ENCODE measurements at regions not wholly inside any gene's neighbourhood (a gene's known extent, or its start where the extent isn't known, plus 50 kb on each side); places are given as distances from the start of the nearest gene placed in this dataset.
"Not testable (repeated sequence)": the region's sequence is repeated elsewhere in the genome, so short reads cannot be mapped to it uniquely, and the experiment has no call there.

DNA sequence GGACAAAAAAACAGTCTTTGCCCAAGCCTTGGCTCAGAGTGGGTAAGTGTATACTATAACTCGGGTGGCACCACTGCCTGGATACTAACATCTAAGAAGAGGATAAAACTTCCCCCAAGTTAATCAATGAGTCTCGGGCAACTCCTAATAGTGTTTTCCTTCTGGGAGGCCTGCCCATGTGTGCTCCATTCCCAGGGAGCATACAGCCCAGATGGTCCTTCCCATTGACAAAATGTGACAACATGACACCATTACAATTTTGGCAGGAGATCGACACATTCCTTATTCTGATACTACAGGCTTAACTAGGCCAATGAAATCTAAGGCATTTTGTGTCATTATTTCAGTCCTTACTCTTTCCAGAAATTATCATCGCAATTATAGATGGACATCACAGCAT lies 52.7 kb upstream of the CRIM1 start:
- no peak for DNase-seq (ENCODE audit: low spot score)

DNA sequence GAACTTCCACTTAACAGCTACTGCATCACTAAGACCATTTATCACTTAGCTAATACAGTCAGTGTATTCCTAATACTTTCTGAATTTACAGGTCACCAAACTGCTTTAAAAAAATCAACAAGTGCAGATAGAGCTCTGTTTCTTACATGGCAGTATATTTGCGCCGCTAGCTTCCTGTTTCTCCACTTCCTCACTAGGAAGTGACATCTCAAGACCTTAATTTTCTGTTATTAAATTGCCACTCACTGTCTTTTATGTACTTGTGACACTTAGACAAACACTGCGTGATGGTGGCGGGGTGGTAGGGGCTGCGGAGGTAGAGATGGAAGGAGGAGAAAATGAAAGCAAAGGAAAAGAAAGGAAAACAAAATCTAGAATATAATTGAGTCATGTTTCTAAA lies 53.7 kb upstream of the CRIM1 start:
- no peak for DNase-seq (ENCODE audit: low spot score)

DNA sequence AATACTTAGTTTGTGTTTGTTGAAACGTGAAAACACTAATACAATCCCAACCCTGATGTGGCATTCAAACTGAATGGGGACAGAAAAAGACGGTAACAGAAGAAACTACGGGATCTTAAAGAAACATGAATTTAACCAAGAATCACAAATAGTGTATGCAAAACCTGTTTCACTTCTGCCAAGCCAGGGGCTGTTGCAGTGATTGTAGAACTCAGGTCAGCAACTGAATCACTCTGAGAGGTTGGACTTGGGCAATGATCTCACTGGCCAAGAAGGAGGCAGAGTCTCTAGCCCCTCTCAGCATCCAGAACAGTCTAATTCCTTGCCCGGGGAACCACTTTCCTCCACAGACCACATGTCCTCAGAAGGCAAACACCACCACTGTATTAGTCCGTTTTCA lies 54.9 kb upstream of the CRIM1 start:
- no peak for DNase-seq (ENCODE audit: low spot score)

DNA sequence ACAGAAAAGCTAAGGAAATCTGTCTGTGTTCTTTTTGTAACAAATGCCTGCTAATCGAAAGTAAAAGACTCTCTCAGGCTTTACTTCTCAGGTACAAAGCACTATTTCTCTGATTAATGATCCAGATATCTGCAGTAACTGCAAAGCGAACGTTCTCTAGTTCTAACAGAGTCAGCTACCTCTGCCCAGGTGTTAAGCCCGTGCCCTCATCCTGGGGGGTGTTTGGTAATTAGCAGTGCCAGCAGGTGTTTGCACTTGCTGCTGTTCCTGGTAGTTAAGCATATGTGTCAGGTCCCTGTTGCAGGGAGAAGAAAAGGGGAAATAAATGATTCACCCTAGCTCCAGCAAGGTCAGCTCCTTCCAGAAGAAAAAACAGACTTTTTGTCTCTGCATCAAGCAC lies 58.8 kb upstream of the CRIM1 start:
- DNase-seq (ENCODE audit: low spot score): no peak

DNA sequence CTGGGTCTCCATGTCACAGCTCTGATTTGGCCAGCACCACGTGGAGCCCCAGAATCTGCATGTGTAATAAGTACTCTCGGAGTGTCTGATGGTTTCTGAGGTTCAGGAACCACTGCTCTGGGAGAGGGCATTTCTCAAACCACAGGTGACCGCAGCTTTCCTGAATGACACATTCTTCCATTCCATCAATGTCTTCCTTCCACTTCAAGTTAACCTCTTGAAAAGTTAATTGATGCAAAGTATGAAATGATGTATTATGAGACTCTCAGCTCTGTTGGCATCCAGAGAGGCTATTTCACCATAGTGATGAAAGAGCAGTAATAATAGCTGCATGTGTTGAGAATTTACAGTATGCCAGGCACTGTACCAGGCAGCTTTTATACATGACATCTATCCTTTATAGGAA lies 61.3 kb upstream of the CRIM1 start:
- DNase-seq (ENCODE audit: low spot score): no peak

DNA sequence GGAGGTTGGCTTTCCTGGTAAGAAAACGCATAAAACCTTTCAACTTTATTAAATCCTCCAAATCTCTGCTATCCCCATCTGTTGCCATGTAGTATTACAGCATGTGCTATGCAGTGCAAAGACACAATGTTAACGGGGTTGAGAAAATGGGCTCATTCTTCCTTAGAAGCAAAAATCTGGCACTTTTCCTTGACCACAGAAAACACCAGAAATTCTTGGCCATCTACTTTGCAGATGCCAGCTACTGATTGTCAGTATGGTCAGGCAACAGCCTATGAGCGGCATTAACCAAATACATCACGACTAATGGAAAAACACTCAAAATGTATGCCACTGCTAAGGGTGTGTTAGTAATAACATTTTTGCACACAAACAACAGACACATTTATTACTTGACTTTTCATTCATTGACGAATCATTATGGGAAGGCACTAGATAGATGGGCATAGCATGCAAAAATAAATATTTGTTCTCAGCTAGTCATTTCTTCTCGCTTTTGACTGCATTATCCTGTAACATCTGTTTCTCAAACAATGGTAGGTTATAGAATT lies 65.2 kb upstream of the CRIM1 start:
- DNase-seq (ENCODE audit: low spot score): no peak

DNA sequence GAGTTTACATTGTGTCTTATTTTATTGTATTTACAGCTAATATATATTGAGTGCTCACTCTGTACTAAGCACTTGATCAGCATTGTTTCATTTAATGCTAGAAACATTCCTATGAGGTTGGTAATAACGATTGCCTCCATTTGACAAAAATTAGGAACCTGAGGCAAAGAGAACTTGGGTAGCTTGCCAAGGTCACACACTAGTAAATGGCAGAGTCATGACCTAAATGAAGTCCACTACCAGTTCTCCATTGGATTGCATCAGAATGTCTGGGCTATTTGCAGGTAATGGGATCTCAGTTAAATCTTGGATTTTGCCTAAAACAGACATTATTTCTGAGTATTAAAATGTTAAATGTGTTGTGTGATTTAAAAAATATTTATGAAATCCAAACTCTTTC lies 65.8 kb upstream of the CRIM1 start:
- no peak for DNase-seq (ENCODE audit: low spot score)

DNA sequence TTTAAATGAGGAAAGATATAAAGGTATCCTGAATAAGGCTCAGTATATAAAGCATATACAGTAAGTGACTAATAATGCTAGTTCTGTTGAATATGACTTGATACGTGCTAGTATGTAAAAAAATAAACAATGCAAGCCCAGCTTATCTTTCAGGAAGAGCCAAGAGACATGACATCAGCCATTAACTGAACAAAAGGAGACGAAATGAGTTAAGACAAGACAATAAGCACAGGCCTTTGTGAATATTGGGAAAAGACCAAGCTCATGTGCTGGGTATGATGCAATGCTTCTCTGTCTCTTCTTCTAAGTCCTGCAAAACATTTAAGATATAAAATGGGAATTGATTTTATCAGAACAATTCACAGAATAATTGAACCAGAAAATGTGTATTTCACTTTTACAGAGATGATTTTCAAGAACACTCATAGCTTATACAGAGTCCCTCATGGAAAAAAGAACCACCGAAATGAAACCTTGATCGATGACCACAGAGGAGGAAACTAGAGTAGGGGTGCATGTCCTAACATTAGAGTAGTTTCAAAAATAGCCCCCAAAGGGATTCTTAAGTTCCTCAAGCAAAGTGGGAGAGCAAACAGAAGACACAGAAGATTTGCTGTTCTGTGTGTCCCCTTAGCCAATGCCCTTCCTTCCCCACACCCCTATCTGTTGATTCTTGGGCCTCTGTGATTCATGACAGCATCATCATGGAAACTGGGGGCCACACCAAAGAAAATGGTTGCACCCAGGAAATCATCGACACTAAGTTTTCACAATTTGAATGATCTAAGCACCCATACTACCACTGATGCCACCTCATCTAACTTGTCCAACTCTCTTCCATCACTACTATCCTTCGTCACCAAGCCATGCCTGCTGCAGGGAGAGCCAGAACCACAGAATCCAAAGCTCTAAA lies 68.0 kb upstream of the CRIM1 start:
- no peak for DNase-seq (ENCODE audit: low spot score)

DNA sequence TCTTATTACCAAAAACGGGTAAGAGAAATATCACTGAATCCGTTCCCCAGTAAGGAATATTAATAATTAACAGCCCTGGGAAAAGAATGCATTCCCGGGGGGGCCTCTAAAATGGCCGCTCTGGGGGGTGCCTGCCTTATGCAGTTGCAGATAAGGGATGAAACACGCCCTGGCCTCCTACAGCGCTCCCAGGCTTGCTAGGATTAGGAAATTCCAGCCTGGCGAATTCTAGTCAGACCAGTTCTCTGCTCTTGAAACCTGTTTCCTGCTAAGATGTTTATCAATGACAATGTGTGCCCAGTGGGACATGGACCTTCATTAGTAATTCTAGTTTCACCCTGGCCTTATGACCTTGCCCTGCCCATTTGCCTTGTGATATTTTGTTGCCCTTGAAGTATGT lies 76.1 kb upstream of the CRIM1 start:
- DNase-seq (ENCODE audit: low spot score): not testable (repeated sequence)

DNA sequence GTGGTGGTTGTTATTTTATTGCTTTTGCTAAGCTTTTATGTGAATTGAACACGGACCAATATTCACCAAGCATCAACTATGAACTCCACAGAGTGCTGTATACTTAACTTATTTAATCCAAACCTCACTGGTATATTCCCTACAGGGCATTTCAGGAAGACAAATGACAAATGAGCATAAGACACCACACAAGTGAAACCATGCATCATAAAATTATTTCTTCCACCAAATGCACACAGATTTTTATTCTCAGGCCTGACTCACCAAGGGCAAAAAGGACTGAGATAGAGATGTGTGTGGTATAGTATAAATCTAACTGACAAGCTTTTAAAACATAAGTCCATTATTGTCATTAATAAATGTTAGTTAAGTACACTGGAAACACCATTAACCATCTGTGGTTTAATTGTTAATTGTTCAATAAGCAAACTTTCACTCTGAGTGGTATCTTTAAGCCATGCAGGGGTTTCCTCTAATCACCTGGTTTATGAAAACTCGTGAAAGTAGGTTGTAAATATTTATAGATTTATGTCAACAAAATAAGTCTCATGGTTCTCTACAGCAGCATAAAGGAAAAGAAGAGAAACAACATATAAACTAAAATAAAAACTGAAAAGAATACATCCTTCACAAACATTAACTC lies 77.6 kb upstream of the CRIM1 start:
- no peak for DNase-seq (ENCODE audit: low spot score)

DNA sequence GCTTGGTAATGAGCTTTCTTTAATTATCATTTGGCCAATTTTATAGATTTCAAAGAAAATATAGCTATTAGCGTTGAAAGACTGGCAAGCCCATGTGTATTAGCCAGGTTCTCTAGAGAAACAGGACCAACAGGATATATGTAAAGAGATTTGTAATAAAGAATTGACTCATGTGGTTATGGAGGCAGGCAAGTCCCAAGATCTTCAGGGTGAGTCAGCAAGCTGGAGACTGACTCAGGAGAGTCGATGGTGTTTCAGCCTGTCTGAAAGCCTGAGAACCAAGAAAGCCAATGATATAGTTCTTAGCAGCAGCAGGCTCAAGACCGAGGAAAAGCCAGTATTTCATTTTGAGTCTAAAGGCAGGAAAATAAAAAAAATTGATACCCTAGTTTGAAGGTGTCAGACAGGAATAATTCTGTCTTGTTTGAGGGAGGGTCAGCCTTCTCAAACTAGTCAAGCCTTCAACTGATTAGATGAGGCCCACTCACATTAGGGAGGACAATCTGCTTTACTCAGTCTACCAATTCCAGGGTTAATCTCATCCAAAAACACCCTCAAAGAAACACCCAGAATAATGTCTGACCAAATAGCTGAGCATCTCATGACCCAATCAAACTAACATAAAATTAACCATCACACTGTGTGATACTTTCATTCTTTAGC lies 78.3 kb upstream of the CRIM1 start:
- no peak for DNase-seq (ENCODE audit: low spot score)

DNA sequence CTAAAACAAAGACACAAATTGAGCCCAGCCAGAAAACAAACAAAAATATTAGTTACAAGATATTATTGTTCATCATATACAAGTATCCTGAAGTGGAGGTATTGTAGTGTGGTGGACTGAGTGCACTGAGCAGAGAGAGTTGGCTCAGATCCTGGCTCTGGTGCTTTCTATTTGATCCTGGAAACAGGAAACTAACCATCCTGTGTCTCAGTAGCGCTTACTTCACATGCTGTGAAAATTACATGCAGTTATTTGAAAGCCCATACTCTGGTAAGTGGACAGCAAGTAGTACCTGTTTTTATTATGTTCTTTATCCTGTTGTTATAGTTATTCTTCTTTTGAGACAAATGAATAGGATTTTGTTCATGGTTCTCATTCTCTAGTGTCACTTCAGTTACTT lies 84.3 kb upstream of the CRIM1 start:
- DNase-seq (ENCODE audit: low spot score): no peak

DNA sequence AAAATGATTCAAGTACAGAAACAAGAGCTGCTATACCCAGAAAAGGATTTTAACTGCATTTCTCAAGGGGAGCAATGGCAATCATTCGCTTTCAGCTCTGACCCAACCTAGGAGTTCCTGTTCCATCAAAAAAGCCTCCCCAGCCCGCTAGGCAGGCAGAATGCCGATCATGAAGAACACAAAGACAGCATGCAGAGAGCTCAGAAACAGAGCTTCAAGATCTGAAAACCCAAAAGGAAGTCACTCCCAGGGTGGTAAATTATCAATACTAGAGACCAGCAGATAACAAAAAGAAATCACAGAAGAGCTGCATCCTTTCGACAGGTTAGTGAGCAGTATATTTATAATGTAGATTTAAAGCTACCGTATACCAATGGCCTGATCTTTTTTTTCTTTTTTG lies 84.8 kb upstream of the CRIM1 start:
- DNase-seq (ENCODE audit: low spot score): no peak

DNA sequence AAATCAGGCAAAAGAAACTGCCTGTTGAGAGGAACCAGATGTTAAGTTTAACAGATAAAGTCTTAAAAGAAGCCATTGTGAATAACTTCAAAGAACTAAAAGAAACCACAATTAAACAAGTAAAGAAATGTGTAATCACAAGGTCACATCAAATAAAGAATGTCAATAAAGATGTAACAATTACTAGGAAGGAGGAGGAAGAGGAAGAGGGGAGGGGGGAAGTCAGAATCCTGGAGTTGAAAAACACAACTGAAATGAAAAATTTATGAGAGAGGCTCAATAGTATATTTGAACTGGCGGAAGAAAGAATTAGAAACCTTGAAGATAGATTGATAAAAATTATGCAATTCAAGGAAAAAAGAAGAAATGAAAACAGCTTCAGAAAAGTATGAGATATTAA lies 88.4 kb upstream of the CRIM1 start:
- DNase-seq (ENCODE audit: low spot score): no peak

DNA sequence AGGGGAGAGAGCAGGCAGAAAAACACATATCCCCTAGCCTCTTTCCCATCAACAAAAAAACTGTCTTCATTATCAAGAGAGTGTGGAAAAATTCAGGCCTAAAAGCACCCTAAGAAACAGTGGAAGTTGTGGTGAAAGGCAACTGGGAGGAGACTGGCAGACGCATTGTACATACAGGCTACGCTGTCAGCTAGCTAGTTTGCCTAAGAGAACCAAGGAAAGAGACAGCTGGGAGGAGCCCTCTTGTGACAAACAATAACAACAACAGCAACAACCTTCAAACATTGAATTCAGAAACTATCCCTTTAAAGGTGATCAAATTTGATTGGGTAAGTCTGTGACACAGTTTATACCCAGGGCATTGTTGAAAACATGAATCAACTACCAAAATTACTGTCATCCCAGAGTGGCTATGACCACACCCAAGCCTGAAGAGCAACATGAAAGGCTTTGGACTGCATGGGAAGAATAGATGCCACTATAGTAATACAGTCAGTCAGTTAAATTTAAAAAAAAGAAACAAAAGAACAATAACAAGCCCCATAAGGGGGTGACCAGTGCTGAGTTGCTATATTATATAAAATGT lies 88.9 kb upstream of the CRIM1 start:
- no peak for DNase-seq (ENCODE audit: low spot score)

DNA sequence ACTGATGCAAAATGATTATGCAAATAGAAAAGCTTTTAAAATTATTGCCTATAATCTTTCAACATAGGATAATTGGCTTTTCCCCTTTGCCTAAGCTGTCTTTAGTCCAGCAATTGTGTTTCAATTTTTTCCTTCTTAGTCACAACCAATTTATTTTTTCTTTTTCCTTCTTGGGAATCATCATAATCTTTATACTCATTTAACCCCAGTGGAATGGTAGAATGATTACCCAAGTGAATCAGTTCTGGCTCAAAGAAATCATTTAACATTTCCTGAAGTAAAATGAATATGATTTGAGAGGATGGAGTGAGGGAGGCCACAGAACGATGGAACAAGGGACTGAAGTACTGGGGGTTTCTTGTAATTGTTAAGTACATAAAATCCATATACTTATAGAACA lies 93.0 kb upstream of the CRIM1 start:
- no peak for DNase-seq (ENCODE audit: low spot score)

DNA sequence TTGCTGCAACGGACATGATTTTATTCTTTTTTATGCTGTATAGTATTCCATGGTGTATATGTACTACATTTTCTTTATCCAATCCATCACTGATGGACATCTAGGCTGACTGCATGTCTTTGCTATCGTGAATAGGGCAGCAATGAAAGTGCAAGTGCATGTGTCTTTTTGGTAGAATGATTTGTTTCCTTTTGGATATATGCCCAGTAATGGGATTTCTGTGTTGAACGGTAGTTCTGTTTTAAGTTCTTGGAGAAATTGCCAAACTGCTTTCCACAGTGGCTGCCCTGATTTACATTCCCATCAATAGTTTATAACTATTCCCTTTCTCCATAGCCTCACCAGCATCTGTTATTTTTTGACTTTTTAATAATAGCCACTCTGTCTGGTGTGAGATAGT lies 99.7 kb upstream of the CRIM1 start:
- DNase-seq (ENCODE audit: low spot score): no peak

DNA sequence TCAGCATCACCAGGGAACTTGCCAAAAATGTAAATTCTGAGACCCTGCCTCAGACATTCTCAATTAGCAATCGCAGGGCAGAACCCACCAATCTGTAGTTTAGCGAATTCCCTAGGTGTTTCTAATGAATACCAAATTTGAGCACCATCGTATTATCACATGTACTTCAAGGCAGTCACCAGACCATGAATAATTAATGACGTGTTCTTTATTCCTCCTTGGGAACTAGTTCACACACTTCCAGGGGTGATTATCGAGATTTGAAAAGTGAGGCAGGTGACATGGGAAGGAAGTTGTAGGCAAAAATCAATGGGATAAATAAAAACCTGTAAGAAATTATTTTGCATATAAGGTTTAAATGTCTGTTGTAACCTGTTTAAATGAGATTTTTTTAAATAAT lies 102.5 kb upstream of the CRIM1 start:
- no peak for DNase-seq (ENCODE audit: low spot score)

DNA sequence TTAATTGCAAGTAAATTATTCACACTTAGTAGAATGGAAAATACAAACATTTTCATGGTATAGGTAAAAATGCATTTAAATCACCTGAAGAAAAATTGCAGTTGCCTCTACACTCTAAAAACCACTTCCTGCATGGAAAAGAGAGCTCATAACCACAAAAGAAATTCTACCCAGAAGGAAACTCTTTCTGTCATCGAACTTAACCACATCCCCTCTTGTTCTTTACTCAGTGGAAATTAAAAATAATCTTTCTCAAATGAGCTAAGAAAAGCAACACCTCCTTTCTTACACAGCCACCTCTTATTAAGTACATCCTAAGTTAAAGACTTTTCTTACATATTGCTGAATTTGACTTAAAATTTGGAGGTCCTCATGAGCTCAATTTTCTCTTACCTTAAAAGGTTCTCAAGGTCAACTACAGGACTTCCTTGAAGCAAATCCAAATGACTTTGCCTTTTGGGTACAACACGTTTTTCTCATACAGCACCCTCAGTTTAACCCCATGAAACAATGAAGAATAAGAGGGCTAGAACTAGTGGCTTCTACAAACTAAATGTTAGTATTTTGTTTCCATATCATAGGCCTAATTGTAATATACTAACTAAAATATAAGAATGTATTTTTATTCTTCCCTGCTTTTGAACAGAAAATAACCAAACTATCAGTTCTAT lies 109.1 kb upstream of the CRIM1 start:
- DNase-seq (ENCODE audit: low spot score): no peak

DNA sequence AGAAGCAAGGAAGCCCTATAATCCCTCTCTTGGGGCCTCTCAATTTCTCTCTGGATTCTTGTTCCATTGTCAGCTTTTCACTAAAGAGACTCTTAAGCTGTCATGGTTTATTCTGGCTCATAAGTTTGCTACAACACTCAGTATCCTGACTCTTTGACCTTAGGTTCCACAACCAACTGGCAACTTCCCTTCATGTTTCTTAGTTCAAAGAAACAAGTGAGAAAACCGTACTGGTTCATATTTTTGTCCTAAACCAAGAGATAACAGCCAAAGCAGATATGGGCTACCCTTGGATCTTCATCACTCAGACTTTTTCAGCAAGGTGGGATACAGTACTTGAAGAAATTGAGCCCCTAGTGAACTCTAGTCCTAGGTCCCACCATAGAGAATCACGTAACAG lies 109.9 kb upstream of the CRIM1 start:
- no peak for DNase-seq (ENCODE audit: low spot score)

DNA sequence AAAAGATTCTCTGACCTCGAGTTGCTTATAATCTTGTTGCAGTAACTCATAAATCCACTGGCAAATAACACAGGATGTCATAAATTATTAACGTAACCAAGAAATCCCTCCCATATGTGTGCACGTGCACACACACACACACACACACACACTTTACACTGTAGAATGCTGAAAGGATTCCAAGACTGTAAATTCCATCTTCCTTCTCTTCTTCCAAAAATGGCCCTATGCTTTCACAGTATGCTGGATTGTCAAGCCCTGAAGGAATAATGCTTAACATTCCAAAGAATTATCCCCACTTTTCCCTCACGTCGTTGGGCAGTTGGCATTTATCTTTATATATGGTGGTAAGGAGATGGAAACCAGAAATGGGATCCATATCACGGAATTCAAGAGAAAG lies 117.5 kb upstream of the CRIM1 start:
- DNase-seq (ENCODE audit: low spot score): no peak

DNA sequence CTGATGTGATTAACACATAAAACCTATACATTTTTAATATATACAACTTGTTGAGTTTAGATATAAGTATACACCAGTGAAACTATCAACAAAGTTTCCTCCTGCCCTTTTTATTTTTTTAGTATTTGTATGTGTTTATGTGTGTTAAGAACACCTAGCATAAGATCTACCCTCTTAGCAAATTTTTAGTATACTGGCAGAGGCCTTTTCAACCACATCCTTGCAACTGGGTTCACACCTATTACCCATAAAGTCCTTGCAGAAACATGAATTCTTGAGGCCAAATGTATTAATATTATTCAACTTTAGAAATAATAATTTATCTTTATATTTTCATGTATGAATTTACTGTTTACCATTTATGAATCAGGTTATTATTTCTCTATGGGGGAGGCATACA lies 119.7 kb upstream of the CRIM1 start:
- DNase-seq (ENCODE audit: low spot score): no peak
